Ascending aorta (tissue), 2 donors: ENCODE measurements at regions not wholly inside any gene's neighbourhood (a gene's known extent, or its start where the extent isn't known, plus 50 kb on each side); places are given as distances from the start of the nearest gene placed in this dataset.

ENCODE experiments used
- DNase-seq, 2 donors: peaks; one replicate each; pipeline ENCODE4 v3.0.0-alpha.2; 2019; ENCODE audit warnings: low spot score in 2 of 2
- H3K27ac ChIP-seq, 2 donors: fragments of 200-600 bp; sonication (generic); one replicate each; pipeline ENCODE4 v1.5.1; 2016 to 2017; ENCODE audit warnings: mild to moderate bottlenecking in 1 of 2
- H3K27me3 ChIP-seq: fragments of 200-600 bp; sonication (generic); one replicate; pipeline ENCODE4 v1.5.1; 2017
- H3K36me3 ChIP-seq, 2 donors: fragments of 200-600 bp; sonication (generic); one replicate each; pipeline ENCODE4 v1.5.1; 2016
- H3K4me1 ChIP-seq, 2 donors: fragments of 200-600 bp; sonication (generic); one replicate each; pipeline ENCODE4 v1.5.1; 2016 to 2017; ENCODE audit warnings: mild to moderate bottlenecking in 1 of 2
- H3K4me3 ChIP-seq, 2 donors: fragments of 200-600 bp; sonication (generic); one replicate each; pipeline ENCODE4 v1.5.1; 2016 to 2017; ENCODE audit warnings: mild to moderate bottlenecking in 1 of 2
- H3K9me3 ChIP-seq, 2 donors: fragments of 200-600 bp; sonication (generic); one replicate each; pipeline ENCODE4 v1.5.1; 2016
- intact Hi-C: fragments of 100-400 bp; cut with DNase I; formaldehyde crosslinking; loops from one replicate; pipeline ENCODE4 v1.15.1; 2023
- TF ChIP-seq, protein P1 (sequence below), 3 experiments: fragments of 200-600 bp in 2 of 3; fragments of 450-650 bp in 1 of 3; sonication (generic) in 2 of 3; IDR thresholded peaks; one replicate each; pipeline ENCODE4 v1.5.1; 2016 to 2019; ENCODE audit warnings: antibody characterized with exemption in 3 of 3, mild to moderate bottlenecking in 1 of 3, moderate library complexity in 1 of 3

DNA sequence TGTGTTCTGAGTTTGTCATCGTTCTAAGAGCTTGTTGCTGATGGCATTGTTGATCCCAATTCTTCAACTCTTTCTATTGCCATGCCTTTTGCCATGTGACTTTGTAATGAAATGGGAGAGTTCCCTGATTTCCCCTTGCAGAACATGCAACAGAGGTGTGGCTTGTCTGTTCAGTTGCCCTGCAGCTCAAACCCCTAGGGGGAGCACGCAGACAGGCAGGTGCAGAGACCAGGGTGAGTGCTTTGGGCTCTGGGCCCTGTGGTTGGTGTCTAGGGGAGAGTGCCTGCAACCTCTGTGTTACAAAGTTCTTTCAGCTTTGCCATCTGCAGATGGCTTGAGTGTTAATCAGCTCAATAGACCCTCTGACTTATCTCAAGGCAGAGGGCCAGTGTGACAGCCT lies 332.7 kb downstream of the MID1IP1 start:
- Histone ChIP-seq H3K9me3 (no peaks in the 10 kb centered on the region), H3K4me1 (no peaks in the 10 kb centered on the region), H3K4me3 (no peak overlapping the region), H3K27me3 (no peaks in the 10 kb centered on the region), H3K36me3 (no peaks in the 10 kb centered on the region), H3K27ac (no peak overlapping the region)
- intact Hi-C loops = loop anchor here (10.0 kb wide), 1 partner anchor 139 kb away; no protein-coding TSS in a partner anchor
- TF ChIP-seq, protein P1, sequence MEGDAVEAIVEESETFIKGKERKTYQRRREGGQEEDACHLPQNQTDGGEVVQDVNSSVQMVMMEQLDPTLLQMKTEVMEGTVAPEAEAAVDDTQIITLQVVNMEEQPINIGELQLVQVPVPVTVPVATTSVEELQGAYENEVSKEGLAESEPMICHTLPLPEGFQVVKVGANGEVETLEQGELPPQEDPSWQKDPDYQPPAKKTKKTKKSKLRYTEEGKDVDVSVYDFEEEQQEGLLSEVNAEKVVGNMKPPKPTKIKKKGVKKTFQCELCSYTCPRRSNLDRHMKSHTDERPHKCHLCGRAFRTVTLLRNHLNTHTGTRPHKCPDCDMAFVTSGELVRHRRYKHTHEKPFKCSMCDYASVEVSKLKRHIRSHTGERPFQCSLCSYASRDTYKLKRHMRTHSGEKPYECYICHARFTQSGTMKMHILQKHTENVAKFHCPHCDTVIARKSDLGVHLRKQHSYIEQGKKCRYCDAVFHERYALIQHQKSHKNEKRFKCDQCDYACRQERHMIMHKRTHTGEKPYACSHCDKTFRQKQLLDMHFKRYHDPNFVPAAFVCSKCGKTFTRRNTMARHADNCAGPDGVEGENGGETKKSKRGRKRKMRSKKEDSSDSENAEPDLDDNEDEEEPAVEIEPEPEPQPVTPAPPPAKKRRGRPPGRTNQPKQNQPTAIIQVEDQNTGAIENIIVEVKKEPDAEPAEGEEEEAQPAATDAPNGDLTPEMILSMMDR (IDR thresholded peaks at IDR 0.05) = no peak
- no peak for DNase-seq

DNA sequence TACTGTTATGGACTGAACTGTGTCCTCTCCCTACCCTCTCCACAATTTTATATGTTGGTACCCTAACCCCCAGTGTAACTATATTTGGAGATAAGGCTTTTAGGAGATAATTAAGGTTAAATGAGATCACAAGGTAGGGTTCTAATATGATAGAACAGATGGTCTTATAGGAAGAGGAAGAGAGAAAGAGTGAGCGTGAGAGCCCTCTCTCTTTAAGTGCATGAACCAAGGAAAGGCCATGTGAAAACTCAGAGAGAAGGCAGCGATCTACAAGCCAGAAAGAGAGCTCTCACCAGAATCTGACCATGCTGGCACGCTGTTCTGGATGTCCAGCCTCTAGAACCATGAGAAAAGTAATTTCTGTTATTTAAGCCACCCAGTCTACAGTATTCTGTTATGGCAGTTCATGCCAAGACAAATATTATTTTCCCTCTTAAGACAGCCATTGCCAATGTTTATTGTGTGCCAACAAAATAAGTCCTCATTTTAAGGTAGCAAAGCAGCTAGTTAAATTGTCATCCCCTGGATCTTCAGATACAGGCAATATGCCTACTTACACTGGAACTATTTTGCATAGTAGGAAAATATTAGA lies 336.2 kb downstream of the MID1IP1 start:
- H3K27ac ChIP-seq = no peak overlapping the region
- no peak overlapping the region for H3K4me3 ChIP-seq
- TF ChIP-seq, protein P1 (IDR thresholded peaks at IDR 0.05) = no peak
- no peaks in the 10 kb centered on the region for H3K27me3 ChIP-seq
- H3K4me1 ChIP-seq = no peaks in the 10 kb centered on the region
- no peak for DNase-seq
- no peaks in the 10 kb centered on the region for H3K9me3 ChIP-seq
- H3K36me3 ChIP-seq = no peaks in the 10 kb centered on the region
- intact Hi-C loops = loop anchor here (10.0 kb wide), 1 partner anchor 143 kb away; no protein-coding TSS in a partner anchor

GRCh38 chrX:39140581-39140980 lies 339.3 kb downstream of the MID1IP1 start:
- H3K4me1 ChIP-seq = no peaks in the 10 kb centered on the region
- TF ChIP-seq, protein P1 (IDR thresholded peaks at IDR 0.05) = no peak
- H3K9me3 ChIP-seq = no peaks in the 10 kb centered on the region
- no peak overlapping the region for H3K4me3 ChIP-seq
- H3K36me3 ChIP-seq = no peaks in the 10 kb centered on the region
- no peaks in the 10 kb centered on the region for H3K27me3 ChIP-seq
- intact Hi-C loops = loop anchor here (5.0 kb wide), 1 partner anchor 298 kb away; no protein-coding TSS in a partner anchor
- no peak for DNase-seq
- H3K27ac ChIP-seq = no peak overlapping the region

DNA sequence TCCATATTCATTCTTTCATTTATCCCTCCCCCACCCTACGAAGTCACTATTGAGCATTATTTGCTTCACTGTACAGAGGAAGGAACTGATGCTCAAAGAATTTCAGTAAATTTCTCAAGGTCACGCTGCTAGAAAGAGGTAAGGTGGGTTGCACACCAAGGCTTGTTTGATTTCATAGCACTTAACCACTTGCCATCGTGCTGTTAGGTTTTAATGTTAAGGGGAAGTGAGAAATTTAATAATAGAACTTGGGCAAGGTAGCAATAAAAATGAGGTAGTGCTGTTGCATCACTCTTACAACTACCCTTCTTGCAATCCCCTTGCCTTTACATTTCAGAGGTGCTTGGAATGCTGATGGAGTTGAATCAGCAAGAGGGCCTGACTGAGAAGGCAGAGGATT lies 343.1 kb downstream of the MID1IP1 start:
- Histone ChIP-seq H3K36me3 (no peaks in the 10 kb centered on the region), H3K9me3 (no peaks in the 10 kb centered on the region), H3K27me3 (no peaks in the 10 kb centered on the region), H3K4me1 (no peaks in the 10 kb centered on the region), H3K4me3 (no peak overlapping the region), H3K27ac (no peak overlapping the region)
- intact Hi-C loops = loop anchor here (5.0 kb wide), 1 partner anchor 302 kb away; no protein-coding TSS in a partner anchor
- DNase-seq = no peak
- TF ChIP-seq, protein P1 (IDR thresholded peaks at IDR 0.05) = no peak

DNA sequence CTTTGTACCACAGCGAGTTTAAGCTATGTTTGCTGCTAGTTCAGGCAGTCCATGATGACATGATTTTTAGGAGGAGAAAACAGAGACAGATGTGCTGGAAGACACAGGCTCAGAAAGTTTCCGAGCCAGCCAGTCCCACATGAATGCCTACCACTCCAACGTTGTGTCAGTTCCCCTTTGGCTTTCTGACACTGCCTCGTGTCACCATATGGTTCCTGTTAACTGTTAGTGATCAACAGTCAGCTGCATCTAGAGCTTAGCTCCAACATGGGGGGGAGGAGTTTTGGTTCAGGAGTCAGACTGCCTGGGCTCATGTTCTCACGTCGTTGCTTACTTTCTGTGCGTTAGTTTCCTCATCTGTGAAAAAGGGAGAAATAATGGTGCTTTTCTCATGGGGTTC lies 343.7 kb downstream of the MID1IP1 start:
- Histone ChIP-seq H3K4me3 (no peak overlapping the region), H3K36me3 (no peaks in the 10 kb centered on the region), H3K27ac (no peak overlapping the region), H3K4me1 (no peaks in the 10 kb centered on the region), H3K9me3 (no peaks in the 10 kb centered on the region), H3K27me3 (no peaks in the 10 kb centered on the region)
- intact Hi-C loops = loop anchor here (5.0 kb wide), 1 partner anchor 303 kb away; no protein-coding TSS in a partner anchor
- DNase-seq = no peak
- TF ChIP-seq, protein P1 (IDR thresholded peaks at IDR 0.05) = no peak
